GM12892 (cell line): ENCODE measurements at regions not wholly inside any gene's neighbourhood (a gene's known extent, or its start where the extent isn't known, plus 50 kb on each side); places are given as distances from the start of the nearest gene placed in this dataset.

Experiments
- POLR2A ChIP-seq: IDR thresholded peaks from 2 replicates; pipeline ENCODE4 v1.6.1; 2011; ENCODE audit warnings: low read depth, low read length, control low read depth
- TAF1 ChIP-seq: IDR thresholded peaks from 2 replicates; pipeline ENCODE4 v1.6.1; 2011; ENCODE audit warnings: low read depth, mild to moderate bottlenecking, control low read depth, low read length, borderline replicate concordance

- TF ChIP-seq POLR2A (no peak), TAF1 (no peak)
These were observed 63.1 kb downstream of the FZD10 start for GRCh38 chr12:130225347-130225746.
